Heart right ventricle (tissue), 16 donors: ENCODE measurements at regions not wholly inside any gene's neighbourhood (a gene's known extent, or its start where the extent isn't known, plus 50 kb on each side); places are given as distances from the start of the nearest gene placed in this dataset.

Experiments used
- ATAC-seq, 8 donors: fragments of 200-7000 bp; cut with Tn5 transposase; one replicate each; pipeline ENCODE4 v1.9.1; 2020; ENCODE audit warnings: mild to moderate bottlenecking in 8 of 8, moderate library complexity in 8 of 8, moderate number of reproducible peaks in 1 of 8
- DNase-seq, 2 donors: peaks; one replicate each; pipeline ENCODE4 v3.0.0-alpha.2; 2020
- H3K27ac ChIP-seq, 10 donors: fragments of 200-600 bp; sonication (generic) in 2 of 10; one replicate each; pipeline versions ENCODE4 v1.5.0 to v1.8.0; 2020 to 2022; ENCODE audit warnings: mild to moderate bottlenecking in 3 of 10
- H3K27me3 ChIP-seq, 7 donors: fragments of 200-600 bp; one replicate each; pipeline ENCODE4 v1.8.0; 2021 to 2022; ENCODE audit warnings: mild to moderate bottlenecking in 2 of 7
- H3K36me3 ChIP-seq, 9 donors: fragments of 200-600 bp; sonication (generic) in 1 of 9; one replicate each; pipeline versions ENCODE4 v1.5.0 to v1.8.0; 2020 to 2022; ENCODE audit warnings: mild to moderate bottlenecking in 2 of 9
- H3K4me1 ChIP-seq, 9 donors: fragments of 200-600 bp; sonication (generic) in 1 of 9; one replicate each; pipeline versions ENCODE4 v1.5.0 to v1.8.0; 2020 to 2022; ENCODE audit warnings: mild to moderate bottlenecking in 4 of 9
- H3K4me3 ChIP-seq, 10 donors: fragments of 200-600 bp; sonication (generic) in 2 of 10; one replicate each; pipeline versions ENCODE4 v1.5.0 to v1.8.0; 2020 to 2022; ENCODE audit warnings: mild to moderate bottlenecking in 7 of 10, moderate library complexity in 2 of 10
- H3K9me3 ChIP-seq, 11 donors: fragments of 200-600 bp in 10 of 11; sonication (generic) in 2 of 11; one replicate each; pipeline versions ENCODE4 v1.5.0 to v1.8.0; 2013 to 2022; ENCODE audit warnings: mild to moderate bottlenecking in 2 of 11, control low read depth in 1 of 11, moderate library complexity in 1 of 11
- WGBS, 2 donors: extraction: QIAGEN DNeasy Blood & Tissue Kit; methylation state at CpG; one replicate each; pipeline ENCODE4 v1.1.7; 2013; ENCODE audit warnings: inconsistent platforms in 1 of 2; 5-methylcytosine and 5-hydroxymethylcytosine counted together
- intact Hi-C, 10 donors: fragments of 100-400 bp; cut with DNase I; formaldehyde crosslinking; loops; one replicate each; pipeline versions ENCODE4 v1.11.1 to v1.14.2; 2022
- TF ChIP-seq, protein P1 (sequence below), 9 donors: fragments of 200-600 bp; sonication (generic) in 2 of 9; IDR thresholded peaks; one replicate each; pipeline versions ENCODE4 v1.5.0 to v1.8.0; 2021 to 2022; ENCODE audit warnings: antibody characterized with exemption in 9 of 9, mild to moderate bottlenecking in 5 of 9, moderate library complexity in 1 of 9
- donor health status: Arrhythmogenic right ventricular cardiomyopathy.
- donor health status: ischemic (EF 13 %, LVEDD 7.1; RV severe dilation, severe dysfunction).
- donor health status: healthy with polysubstance abuse.
- donor health status: DM: no; HTN: yes; CAD: no.
- donor health status: DM: no; HTN: no; CAD: no.
- donor health status: ischemic (EF 25% LVEDD 6.9; RV normal size, moderate dysfunction).
- donor health status: ischemic (EF 25% LVEDD 5.7; RV mildly dilated, moderate dysfunction).
- donor health status: healthy.
- donor health status: DM: yes; HTN: yes; CAD: no.
- donor health status: Ischemic cardiomyopathy.
- donor health status: ischemic (EF 35%, LVEDD 5.7; RV mildly dilated, moderate dysfunction).
- donor health status: nonischemic (EF 11% LVEDD 7.7; RV severe dilation, severe dysfunction).
- donor health status: DM: yes; HTN: yes; CAD: no.
- donor health status: PGD.
- donor health status: ischemic (EF 29% LVEDD 5.4; RV normal size, mild dysfunction).
- donor health status: nonischemic (EF 23%, LVEDD 6.1; RV moderate dilation, normal function).

DNA sequence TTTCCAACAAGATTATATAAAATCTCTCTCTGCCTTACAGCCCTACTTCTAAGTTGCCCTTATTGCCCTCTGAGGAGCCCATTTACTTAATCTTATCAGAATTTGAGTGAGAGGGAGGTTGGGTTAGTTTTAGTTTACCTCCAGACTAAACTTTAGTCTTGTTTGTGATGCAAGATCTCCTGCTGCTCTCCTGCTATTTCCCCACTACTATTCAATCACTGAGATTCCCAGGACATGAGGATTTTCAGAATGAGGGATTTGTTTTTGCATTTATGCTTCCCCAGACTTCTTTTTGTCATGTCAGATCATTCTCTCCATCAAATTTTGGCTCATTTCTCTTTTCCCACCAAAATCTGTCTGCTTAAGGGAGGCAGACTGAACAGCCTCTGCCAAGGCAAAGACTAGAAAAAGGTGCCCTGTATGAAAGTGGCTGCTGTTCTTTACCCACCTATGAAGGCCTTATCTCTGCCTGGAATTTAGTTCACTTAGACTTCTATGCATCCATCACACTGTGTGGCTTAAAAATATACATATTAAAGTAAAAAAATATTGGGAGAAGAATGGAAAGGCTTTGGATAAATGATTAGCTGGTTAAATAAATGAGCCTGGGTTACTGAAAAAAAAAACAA is 401.3 kb downstream of the PID1 start:
- no peaks in the 10 kb centered on the region for H3K4me1 ChIP-seq
- H3K4me3 ChIP-seq, result no peak overlapping the region
- H3K27ac ChIP-seq, result no peak overlapping the region
- DNase-seq, result no peak
- TF ChIP-seq, protein P1, sequence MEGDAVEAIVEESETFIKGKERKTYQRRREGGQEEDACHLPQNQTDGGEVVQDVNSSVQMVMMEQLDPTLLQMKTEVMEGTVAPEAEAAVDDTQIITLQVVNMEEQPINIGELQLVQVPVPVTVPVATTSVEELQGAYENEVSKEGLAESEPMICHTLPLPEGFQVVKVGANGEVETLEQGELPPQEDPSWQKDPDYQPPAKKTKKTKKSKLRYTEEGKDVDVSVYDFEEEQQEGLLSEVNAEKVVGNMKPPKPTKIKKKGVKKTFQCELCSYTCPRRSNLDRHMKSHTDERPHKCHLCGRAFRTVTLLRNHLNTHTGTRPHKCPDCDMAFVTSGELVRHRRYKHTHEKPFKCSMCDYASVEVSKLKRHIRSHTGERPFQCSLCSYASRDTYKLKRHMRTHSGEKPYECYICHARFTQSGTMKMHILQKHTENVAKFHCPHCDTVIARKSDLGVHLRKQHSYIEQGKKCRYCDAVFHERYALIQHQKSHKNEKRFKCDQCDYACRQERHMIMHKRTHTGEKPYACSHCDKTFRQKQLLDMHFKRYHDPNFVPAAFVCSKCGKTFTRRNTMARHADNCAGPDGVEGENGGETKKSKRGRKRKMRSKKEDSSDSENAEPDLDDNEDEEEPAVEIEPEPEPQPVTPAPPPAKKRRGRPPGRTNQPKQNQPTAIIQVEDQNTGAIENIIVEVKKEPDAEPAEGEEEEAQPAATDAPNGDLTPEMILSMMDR (IDR thresholded peaks at IDR 0.05), result no peak
- ATAC-seq, result no peak
- intact Hi-C loops, result no loop called here
- peaks cover 0 to 7% (median 0%) of the 10 kb centered on the region in 11 donors for H3K9me3 ChIP-seq
- H3K27me3 ChIP-seq, result no peaks in the 10 kb centered on the region
- no peaks in the 10 kb centered on the region for H3K36me3 ChIP-seq

DNA sequence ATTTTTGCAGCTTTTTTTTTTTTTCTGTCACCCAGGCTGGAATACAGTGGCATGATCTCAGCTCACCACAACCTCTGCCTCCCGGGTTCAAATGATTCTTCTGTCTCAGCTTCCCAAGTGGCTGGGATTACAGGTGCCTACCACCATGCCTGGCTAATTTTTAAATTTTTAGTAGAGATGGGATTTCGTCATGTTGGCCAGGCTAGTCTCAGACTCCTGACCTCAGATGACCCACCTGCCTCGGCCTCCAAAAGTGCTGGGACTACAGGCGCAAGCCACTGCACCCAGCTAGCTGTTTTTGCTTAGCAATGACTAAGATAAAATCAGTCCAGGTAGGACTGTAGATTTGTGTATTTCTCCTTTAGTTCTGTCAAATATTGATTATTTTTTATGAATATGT is 403.7 kb downstream of the PID1 start:
- Histone ChIP-seq H3K4me3 (no peak overlapping the region), H3K4me1 (no peaks in the 10 kb centered on the region), H3K27me3 (no peaks in the 10 kb centered on the region), H3K9me3 (peaks cover 0 to 3% (median 0%) of the 10 kb centered on the region in 11 donors), H3K27ac (no peak overlapping the region), H3K36me3 (no peaks in the 10 kb centered on the region)
- DNase-seq (no peak), ATAC-seq (no peak)
- TF ChIP-seq, protein P1 (IDR thresholded peaks at IDR 0.05), result no peak
- intact Hi-C loops, result no loop called here
- 83% methylated on average over 4 of the region's 4 CpGs for WGBS, 2 donors

DNA sequence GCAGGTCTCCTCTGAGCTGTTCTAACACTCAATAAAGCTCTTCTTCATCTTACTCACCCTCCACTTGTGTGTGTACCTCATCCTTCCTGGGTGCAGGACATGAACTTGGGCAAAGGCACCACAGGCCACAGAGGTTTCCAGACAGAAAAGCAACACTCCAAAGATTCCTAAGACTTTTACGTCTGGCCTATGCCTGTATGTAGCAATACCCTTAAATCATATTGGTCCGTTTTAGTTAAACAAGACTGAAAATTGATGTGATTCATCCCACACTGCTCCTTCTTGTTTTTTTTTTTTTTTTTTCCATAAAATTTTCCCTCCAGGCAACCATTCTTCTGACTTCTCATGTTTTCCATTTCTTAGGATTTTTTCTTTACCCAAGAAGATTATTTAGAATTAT is 404.3 kb downstream of the PID1 start:
- TF ChIP-seq, protein P1 (IDR thresholded peaks at IDR 0.05), result no peak
- no peak overlapping the region for H3K27ac ChIP-seq
- ATAC-seq (no peak), DNase-seq (no peak)
- no peaks in the 10 kb centered on the region for H3K4me1 ChIP-seq
- H3K27me3 ChIP-seq, result no peaks in the 10 kb centered on the region
- 76 to 81% methylated on average over 2 of the region's 2 CpGs for WGBS, 2 donors
- H3K36me3 ChIP-seq, result no peaks in the 10 kb centered on the region
- H3K4me3 ChIP-seq, result no peak overlapping the region
- peaks cover 0 to 3% (median 0%) of the 10 kb centered on the region in 11 donors for H3K9me3 ChIP-seq
- intact Hi-C loops, result no loop called here

DNA sequence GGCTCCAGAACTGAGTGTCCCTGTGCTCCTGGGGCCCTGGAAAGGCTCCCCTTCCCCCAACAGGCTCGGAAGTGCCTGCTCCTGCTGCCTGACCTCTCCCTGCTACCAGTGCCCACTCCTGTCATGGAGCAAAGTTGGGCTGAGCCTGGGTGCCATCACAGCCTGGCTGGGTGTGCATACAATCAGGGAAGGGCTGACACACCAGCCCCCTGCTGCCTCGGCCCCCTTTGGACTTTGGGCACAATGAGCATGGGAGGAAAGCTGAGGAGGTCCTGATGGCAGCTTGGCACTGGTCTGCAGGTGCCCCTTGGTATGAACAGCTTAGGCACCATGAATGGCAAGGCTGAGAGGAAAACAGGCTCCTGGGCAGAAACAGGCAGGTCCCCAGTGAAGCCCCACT is 405.0 kb downstream of the PID1 start:
- intact Hi-C loops, result no loop called here
- no peaks in the 10 kb centered on the region for H3K4me1 ChIP-seq
- H3K9me3 ChIP-seq, result peaks cover 0 to 3% (median 0%) of the 10 kb centered on the region in 11 donors
- ATAC-seq (no peak), DNase-seq (no peak)
- no peak overlapping the region for H3K27ac ChIP-seq
- H3K36me3 ChIP-seq, result no peaks in the 10 kb centered on the region
- WGBS, 2 donors, result 76 to 79% methylated on average over 2 of the region's 2 CpGs
- no peaks in the 10 kb centered on the region for H3K27me3 ChIP-seq
- TF ChIP-seq, protein P1 (IDR thresholded peaks at IDR 0.05), result no peak
- no peak overlapping the region for H3K4me3 ChIP-seq
